ENCODE measurements at regions not wholly inside any gene's neighbourhood (a gene's known extent, or its start where the extent isn't known, plus 50 kb on each side); places are given as distances from the start of the nearest gene placed in this dataset.
"Not testable (repeated sequence)": the region's sequence is repeated elsewhere in the genome, so short reads cannot be mapped to it uniquely, and the experiment has no call there.

- FAIRE-seq = no peak
These were observed 2361.2 kb downstream of the ARAP2 start for GRCh38 chr4:33883111-33883510.

GRCh38 chr4:33886356-33886755 lies 2358.0 kb downstream of the ARAP2 start:
- FAIRE-seq = no peak

GRCh38 chr4:33890841-33891240 lies 2353.5 kb downstream of the ARAP2 start:
- no peak for FAIRE-seq

GRCh38 chr4:33911959-33912358 lies 2332.4 kb downstream of the ARAP2 start:
- FAIRE-seq = no peak

GRCh38 chr4:33914386-33914785 lies 2329.9 kb downstream of the ARAP2 start:
- peak; percentile 80 for FAIRE-seq

GRCh38 chr4:33923469-33923868 lies 2320.8 kb downstream of the ARAP2 start:
- no peak for FAIRE-seq

- no peak for FAIRE-seq
These were observed 2320.1 kb downstream of the ARAP2 start for GRCh38 chr4:33924239-33924638.

- no peak for FAIRE-seq
These were observed 2319.5 kb downstream of the ARAP2 start for GRCh38 chr4:33924811-33925210.

- no peak for FAIRE-seq
These were observed 2313.8 kb downstream of the ARAP2 start for GRCh38 chr4:33930497-33930896.

- FAIRE-seq = no peak
These were observed 2313.3 kb downstream of the ARAP2 start for GRCh38 chr4:33931026-33931425.

- no peak for FAIRE-seq
These were observed 2304.0 kb downstream of the ARAP2 start for GRCh38 chr4:33940281-33940680.

- FAIRE-seq = no peak
These were observed 2302.5 kb downstream of the ARAP2 start for GRCh38 chr4:33941854-33942253.

- FAIRE-seq = no peak
These were observed 2295.4 kb downstream of the ARAP2 start for GRCh38 chr4:33948921-33949320.

GRCh38 chr4:33953848-33954247 lies 2290.5 kb downstream of the ARAP2 start:
- not testable (repeated sequence) for FAIRE-seq

GRCh38 chr4:33954759-33955158 lies 2289.6 kb downstream of the ARAP2 start:
- no peak for FAIRE-seq

- no peak for FAIRE-seq
These were observed 2284.8 kb downstream of the ARAP2 start for GRCh38 chr4:33959519-33959918.

- FAIRE-seq = no peak
These were observed 2282.6 kb downstream of the ARAP2 start for GRCh38 chr4:33961761-33962160.

GRCh38 chr4:33966808-33967207 lies 2277.5 kb downstream of the ARAP2 start:
- FAIRE-seq = no peak

- no peak for FAIRE-seq
These were observed 2270.0 kb downstream of the ARAP2 start for GRCh38 chr4:33974270-33974669.

- no peak for FAIRE-seq
These were observed 2268.3 kb downstream of the ARAP2 start for GRCh38 chr4:33975995-33976394.

GRCh38 chr4:33979781-33980180 lies 2264.5 kb downstream of the ARAP2 start:
- not testable (repeated sequence) for FAIRE-seq

GRCh38 chr4:33980361-33980760 lies 2264.0 kb downstream of the ARAP2 start:
- FAIRE-seq = no peak

GRCh38 chr4:33989820-33990443 lies 2254.4 kb downstream of the ARAP2 start:
- FAIRE-seq = no peak

- FAIRE-seq = no peak
These were observed 2248.1 kb downstream of the ARAP2 start for GRCh38 chr4:33996075-33996718.

- no peak for FAIRE-seq
These were observed 2246.0 kb downstream of the ARAP2 start for GRCh38 chr4:33998291-33998690.

Measured in endometrium (tissue), 2 donors.